K562 (cell line): ENCODE measurements at regions not wholly inside any gene's neighbourhood (a gene's known extent, or its start where the extent isn't known, plus 50 kb on each side); places are given as distances from the start of the nearest gene placed in this dataset.
A peak's percentile ranks its signal among the peaks of the same experiment; 100 is the strongest.

Experiments used
- ATAC-seq: fragments of 200-7000 bp; cut with Tn5 transposase; 3 replicates; pipeline ENCODE4 v1.9.1; 2020; ENCODE audit warnings: moderate library complexity
- BruUV-seq: library from RNA; stranded (reverse); fragments of 400-500 nt; replicated peaks from 2 replicates; lab custom pipeline; 2021; lab: Mats Ljungman, UMichigan
- CTCF ChIA-PET: fragments of 300-600 bp; formaldehyde crosslinking; extraction: SDS; loops from one replicate; lab custom pipeline; 2021; ENCODE audit warnings: low intra/inter-chr PET ratio; lab: Yijun Ruan, JAX
- POLR2A ChIA-PET: fragments of 300-600, 350-650 bp; sonication (Branson Sonifier 250); formaldehyde crosslinking; extraction: SDS; loops from one replicate; lab custom pipeline; 2021; ENCODE audit warnings: antibody characterized with exemption, inconsistent platforms; lab: Yijun Ruan, JAX
- DNase-seq, 4 experiments: peaks; one replicate each; pipeline versions ENCODE4 v3.0.0 to v3.0.0-alpha.2; 2011 to 2018; ENCODE audit warnings: low spot score in 3 of 4, mixed read lengths in 3 of 4; ENCODE audit errors: extremely low read depth in 1 of 4
- FAIRE-seq: peaks from 2 replicates; lab custom pipeline; 2011; peaks lifted over from hg19 to GRCh38; lab: Jason Lieb, UNC
- H2AFZ ChIP-seq: 2 replicates; pipeline ENCODE4 v1.6.0; 2011; ENCODE audit warnings: low read depth, low read length, control low read depth, inconsistent platforms
- H3K27ac ChIP-seq: fragments of 200-600 bp; 3 replicates; pipeline ENCODE4 v1.8.0; 2011; ENCODE audit warnings: low read depth, mild to moderate bottlenecking, control low read depth, inconsistent platforms, low read length, moderate library complexity, mixed read lengths; ENCODE audit errors: extremely low read depth
- H3K27me3 ChIP-seq, 2 experiments: fragments of 300-600 bp in 1 of 2; 2 replicates in 1 of 2; 3 replicates in 1 of 2; pipeline versions ENCODE4 v1.6.0 to v1.8.0; 2011; ENCODE audit warnings: inconsistent platforms in 2 of 2, low read length in 2 of 2, mild to moderate bottlenecking in 1 of 2, mixed read lengths in 1 of 2, moderate library complexity in 1 of 2; ENCODE audit not compliant: control insufficient read depth in 2 of 2, insufficient read depth in 2 of 2
- H3K36me3 ChIP-seq: fragments of 300-600 bp; 3 replicates; pipeline ENCODE4 v1.8.0; 2011; ENCODE audit warnings: mild to moderate bottlenecking, low read length, inconsistent platforms; ENCODE audit not compliant: control insufficient read depth, insufficient read depth
- H3K4me1 ChIP-seq, 2 experiments: fragments of 200-600 bp in 1 of 2; replicated peaks in 1 of 2; 2 replicates in 1 of 2; 3 replicates in 1 of 2; pipeline versions ENCODE4 v1.5.1 to v1.8.0; 2011; ENCODE audit warnings: inconsistent platforms in 2 of 2, low read length in 2 of 2, mild to moderate bottlenecking in 1 of 2, mixed read lengths in 1 of 2, moderate library complexity in 1 of 2; ENCODE audit not compliant: control insufficient read depth in 2 of 2, insufficient read depth in 2 of 2
- H3K4me2 ChIP-seq: 2 replicates; pipeline ENCODE4 v1.6.1; 2011; ENCODE audit warnings: low read length, control low read depth, inconsistent platforms, mixed read lengths; ENCODE audit not compliant: insufficient read depth
- H3K4me3 ChIP-seq: fragments of 200-600 bp; sonication (generic), shearing (Covaris generic); 2 replicates; pipeline ENCODE4 v1.5.1; 2016; ENCODE audit warnings: control low read depth, inconsistent platforms
- H3K79me2 ChIP-seq: fragments of 200-600 bp; 3 replicates; pipeline ENCODE4 v1.8.0; 2011; ENCODE audit warnings: low read length, inconsistent platforms; ENCODE audit not compliant: control insufficient read depth, insufficient read depth
- H3K9ac ChIP-seq, 2 experiments: 2 replicates each; pipeline versions ENCODE4 v1.6.0 to v1.6.1; 2011; ENCODE audit warnings: low read depth in 2 of 2, low read length in 2 of 2, control low read depth in 1 of 2, inconsistent platforms in 1 of 2, mild to moderate bottlenecking in 1 of 2, mixed read lengths in 1 of 2; ENCODE audit not compliant: insufficient read depth in 1 of 2
- H3K9me1 ChIP-seq: one replicate; pipeline ENCODE4 v1.6.0; 2011; ENCODE audit warnings: inconsistent platforms, mild to moderate bottlenecking, low read length, moderate library complexity; ENCODE audit not compliant: control insufficient read depth, insufficient read depth
- H3K9me3 ChIP-seq: replicated peaks from 2 replicates; pipeline ENCODE4 v1.5.1; 2011; ENCODE audit warnings: low read depth, low read length, inconsistent platforms; ENCODE audit not compliant: control insufficient read depth, insufficient read depth
- H4K20me1 ChIP-seq: replicated peaks from 2 replicates; pipeline ENCODE4 v1.6.1; 2011; ENCODE audit warnings: low read length, inconsistent platforms, mixed read lengths; ENCODE audit not compliant: control insufficient read depth, insufficient read depth
- COPS2 ChIP-seq: fragments of 450-650 bp; conservative IDR thresholded peaks from 2 replicates; pipeline ENCODE4 v1.6.1; 2016; ENCODE audit warnings: mild to moderate bottlenecking, moderate library complexity
- HDAC2 ChIP-seq: fragments of 450-650 bp; IDR thresholded peaks from 2 replicates; pipeline ENCODE4 v1.6.1; 2016; ENCODE audit warnings: mild to moderate bottlenecking
- NFXL1 ChIP-seq: fragments of 450-650 bp; formaldehyde crosslinking; IDR thresholded peaks from 2 replicates; pipeline ENCODE4 v1.4.0; 2021; ENCODE audit warnings: mild to moderate bottlenecking
- SAP30 ChIP-seq: fragments of 200-600 bp; sonication (generic); IDR thresholded peaks from 2 replicates; pipeline ENCODE4 v1.6.1; 2012; ENCODE audit warnings: borderline replicate concordance, low read depth, mild to moderate bottlenecking, moderate library complexity, low read length, control low read depth, inconsistent platforms; ENCODE audit not compliant: insufficient read depth, poor library complexity, severe bottlenecking
- WGBS: fragments of 100-300 bp; shearing (Covaris generic); methylation state at CpG from one replicate; pipeline ENCODE4 v1.1.6; 2016; ENCODE audit warnings: low coverage, mixed read lengths; ENCODE audit not compliant: insufficient coverage; ENCODE audit errors: missing lambda C conversion rate; 5-methylcytosine and 5-hydroxymethylcytosine counted together
- in situ Hi-C: fragments of 300-500 bp; cut with MboI; formaldehyde crosslinking; loops from 4 replicates; pipeline ENCODE4 v1.15.0; 2018; ENCODE audit warnings: inconsistent platforms, mixed read lengths
- intact Hi-C: fragments of 100-400 bp; cut with micrococcal nuclease; formaldehyde crosslinking; loops from 2 replicates; pipeline ENCODE4 v1.14.2; 2022
- TF ChIP-seq, protein P1 (sequence below): fragments of 450-650 bp; IDR thresholded peaks from 2 replicates; pipeline ENCODE4 v1.6.1; 2016; ENCODE audit warnings: missing biosample characterization, missing genetic modification characterization
- TF ChIP-seq, protein P2 (sequence below): fragments of 250-450 bp; sonication (Bioruptor Pico); IDR thresholded peaks from 2 replicates; pipeline ENCODE4 v1.8.0; 2021; ENCODE audit warnings: borderline replicate concordance, mild to moderate bottlenecking, moderate library complexity; ENCODE audit not compliant: poor library complexity, severe bottlenecking

DNA sequence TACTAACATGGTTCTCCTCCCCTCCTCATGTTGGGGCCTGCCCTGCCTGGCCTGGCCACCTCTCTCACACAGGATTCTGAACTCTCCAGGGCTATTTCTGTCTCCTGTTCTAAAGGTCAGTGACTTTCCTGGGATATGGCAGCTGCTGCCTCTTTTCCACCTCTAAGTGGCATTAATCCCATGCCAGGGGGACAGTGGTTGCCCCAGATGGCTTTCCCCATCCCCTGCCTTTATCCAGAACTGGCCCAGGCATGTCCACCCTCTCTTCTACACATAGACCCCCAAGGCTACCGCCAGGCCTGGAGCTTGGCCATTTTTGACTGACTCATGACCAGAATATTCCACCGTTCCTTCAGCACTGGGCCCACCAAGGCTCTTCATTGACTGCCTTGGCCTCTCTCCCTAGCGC lies 90.4 kb downstream of the IRF2BPL start:
- Histone ChIP-seq H3K79me2 (no peaks in the 10 kb centered on the region), H3K4me1 (peaks cover 0 to 3% of the 10 kb centered on the region in 2 experiments; a peak in 1 of 5 replicates), H3K9ac (peak overlapping the region in 1 of 2 experiments; percentile 17; a peak in 1 of 4 replicates), H3K9me3 (no peaks in the 10 kb centered on the region), H3K4me2 (no peak overlapping the region), H4K20me1 (no peaks in the 10 kb centered on the region), H3K27ac (no peak overlapping the region), H2AFZ (no peak overlapping the region), H3K36me3 (no peaks in the 10 kb centered on the region), H3K9me1 (no peaks in the 10 kb centered on the region), H3K27me3 (no peaks in the 10 kb centered on the region), H3K4me3 (no peak overlapping the region)
- FAIRE-seq (no peak), ATAC-seq (no peak), DNase-seq (no peak)
- no peak for TF ChIP-seq NFXL1 (CRISPR knock-in tag)
- TF ChIP-seq, protein P1, sequence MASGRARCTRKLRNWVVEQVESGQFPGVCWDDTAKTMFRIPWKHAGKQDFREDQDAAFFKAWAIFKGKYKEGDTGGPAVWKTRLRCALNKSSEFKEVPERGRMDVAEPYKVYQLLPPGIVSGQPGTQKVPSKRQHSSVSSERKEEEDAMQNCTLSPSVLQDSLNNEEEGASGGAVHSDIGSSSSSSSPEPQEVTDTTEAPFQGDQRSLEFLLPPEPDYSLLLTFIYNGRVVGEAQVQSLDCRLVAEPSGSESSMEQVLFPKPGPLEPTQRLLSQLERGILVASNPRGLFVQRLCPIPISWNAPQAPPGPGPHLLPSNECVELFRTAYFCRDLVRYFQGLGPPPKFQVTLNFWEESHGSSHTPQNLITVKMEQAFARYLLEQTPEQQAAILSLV (tag): no peak
- no peak for TF ChIP-seq COPS2
- TF ChIP-seq, protein P2, sequence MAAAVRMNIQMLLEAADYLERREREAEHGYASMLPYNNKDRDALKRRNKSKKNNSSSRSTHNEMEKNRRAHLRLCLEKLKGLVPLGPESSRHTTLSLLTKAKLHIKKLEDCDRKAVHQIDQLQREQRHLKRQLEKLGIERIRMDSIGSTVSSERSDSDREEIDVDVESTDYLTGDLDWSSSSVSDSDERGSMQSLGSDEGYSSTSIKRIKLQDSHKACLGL (CRISPR knock-in tag): no peak
- no peak for TF ChIP-seq HDAC2
- no peak for TF ChIP-seq SAP30
- ChIA-PET CTCF (no interaction called here), POLR2A (interaction anchor here (0.6 to 0.7 kb wide), 2 partner anchors 124 to 158 kb away, joined by 3 to 6 read pairs; no protein-coding TSS in a partner anchor)
- no TSS peak for BruUV-seq
- in situ Hi-C loops: no loop called here
- WGBS: 60% methylated on average over 2 of the region's 3 CpGs
- intact Hi-C loops: no loop called here
